MCF 10A (cell line): ENCODE measurements at regions not wholly inside any gene's neighbourhood (a gene's known extent, or its start where the extent isn't known, plus 50 kb on each side); places are given as distances from the start of the nearest gene placed in this dataset.

Experiments
- BruUV-seq: library from RNA; stranded (reverse); fragments of 400-500 nt; replicated peaks from 2 replicates; lab custom pipeline; 2021; lab: Mats Ljungman, UMichigan
- CTCF ChIA-PET: fragments of 300-600 bp; sonication (Branson Sonifier 250); formaldehyde crosslinking; extraction: SDS; loops from one replicate; lab custom pipeline; 2021; ENCODE audit warnings: antibody characterized with exemption, inconsistent platforms; lab: Yijun Ruan, JAX
- POLR2A ChIA-PET: fragments of 300-600, 350-650 bp; sonication (Branson Sonifier 250); formaldehyde crosslinking; extraction: SDS; loops from one replicate; lab custom pipeline; 2020; ENCODE audit warnings: antibody characterized with exemption, inconsistent platforms; lab: Yijun Ruan, JAX
- DNase-seq: peaks from one replicate; pipeline ENCODE4 v3.0.0-alpha.2; 2018; ENCODE audit not compliant: unreplicated experiment
- H3K27ac Mint-ChIP-seq: one replicate; pipeline ENCODE4 v1.8.0; 2022; ENCODE audit warnings: mild to moderate bottlenecking, low read depth, mixed read lengths; ENCODE audit not compliant: unreplicated experiment
- H3K27me3 Mint-ChIP-seq: one replicate; pipeline ENCODE4 v1.8.0; 2022; ENCODE audit warnings: mixed read lengths; ENCODE audit not compliant: insufficient read depth, unreplicated experiment
- H3K36me3 Mint-ChIP-seq: one replicate; pipeline ENCODE4 v1.8.0; 2022; ENCODE audit warnings: mild to moderate bottlenecking, moderate library complexity, mixed read lengths; ENCODE audit not compliant: insufficient read depth, unreplicated experiment
- H3K4me1 Mint-ChIP-seq: one replicate; pipeline ENCODE4 v1.8.0; 2022; ENCODE audit warnings: mixed read lengths; ENCODE audit not compliant: insufficient read depth, unreplicated experiment
- H3K4me3 Mint-ChIP-seq: one replicate; pipeline ENCODE4 v1.8.0; 2022; ENCODE audit warnings: mild to moderate bottlenecking, moderate library complexity, mixed read lengths; ENCODE audit not compliant: unreplicated experiment
- H3K9me3 Mint-ChIP-seq: one replicate; pipeline ENCODE4 v1.8.0; 2022; ENCODE audit warnings: mixed read lengths; ENCODE audit not compliant: unreplicated experiment
- intact Hi-C: fragments of 100-400 bp; cut with micrococcal nuclease; formaldehyde crosslinking; loops from 2 replicates; pipeline ENCODE4 v1.14.1; 2022
- TF ChIP-seq, protein P1 (sequence below): fragments of 200-600 bp; IDR thresholded peaks from one replicate; pipeline ENCODE4 v1.8.0; 2022; ENCODE audit warnings: antibody characterized with exemption, mild to moderate bottlenecking; ENCODE audit not compliant: unreplicated experiment

- POLR2A ChIA-PET, result interaction anchor here (0.6 to 1.9 kb wide), 7 partner anchors 10 to 102 kb away, joined by 3 to 8 read pairs (median 4); partner anchors contain the start of gene PTGR2
- DNase-seq, result no peak
- peak overlapping the region; percentile 37 for H3K27ac Mint-ChIP-seq
- H3K9me3 Mint-ChIP-seq, result no peaks in the 10 kb centered on the region
- intact Hi-C loops, result no loop called here
- TF ChIP-seq, protein P1, sequence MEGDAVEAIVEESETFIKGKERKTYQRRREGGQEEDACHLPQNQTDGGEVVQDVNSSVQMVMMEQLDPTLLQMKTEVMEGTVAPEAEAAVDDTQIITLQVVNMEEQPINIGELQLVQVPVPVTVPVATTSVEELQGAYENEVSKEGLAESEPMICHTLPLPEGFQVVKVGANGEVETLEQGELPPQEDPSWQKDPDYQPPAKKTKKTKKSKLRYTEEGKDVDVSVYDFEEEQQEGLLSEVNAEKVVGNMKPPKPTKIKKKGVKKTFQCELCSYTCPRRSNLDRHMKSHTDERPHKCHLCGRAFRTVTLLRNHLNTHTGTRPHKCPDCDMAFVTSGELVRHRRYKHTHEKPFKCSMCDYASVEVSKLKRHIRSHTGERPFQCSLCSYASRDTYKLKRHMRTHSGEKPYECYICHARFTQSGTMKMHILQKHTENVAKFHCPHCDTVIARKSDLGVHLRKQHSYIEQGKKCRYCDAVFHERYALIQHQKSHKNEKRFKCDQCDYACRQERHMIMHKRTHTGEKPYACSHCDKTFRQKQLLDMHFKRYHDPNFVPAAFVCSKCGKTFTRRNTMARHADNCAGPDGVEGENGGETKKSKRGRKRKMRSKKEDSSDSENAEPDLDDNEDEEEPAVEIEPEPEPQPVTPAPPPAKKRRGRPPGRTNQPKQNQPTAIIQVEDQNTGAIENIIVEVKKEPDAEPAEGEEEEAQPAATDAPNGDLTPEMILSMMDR, result no peak
- CTCF ChIA-PET, result interaction anchor here (1.0 kb wide), 1 partner anchor 66 kb away, joined by 3 read pairs; no protein-coding TSS in a partner anchor
- H3K36me3 Mint-ChIP-seq, result peaks cover 7% of the 10 kb centered on the region
- no peaks in the 10 kb centered on the region for H3K27me3 Mint-ChIP-seq
- H3K4me3 Mint-ChIP-seq, result no peak overlapping the region
- peaks cover 35% of the 10 kb centered on the region for H3K4me1 Mint-ChIP-seq
- BruUV-seq, result no TSS peak
These were observed 50.5 kb upstream of the PNMA1 start for GRCh38 chr14:73764406-73765280.
